CD14-positive monocyte (primary cell): ENCODE measurements at regions not wholly inside any gene's neighbourhood (a gene's known extent, or its start where the extent isn't known, plus 50 kb on each side); places are given as distances from the start of the nearest gene placed in this dataset.

Source experiments
- DNase-seq, 3 donors: peaks; one replicate each; pipeline ENCODE4 v3.0.0-alpha.2; 2011 to 2022
- H2AFZ ChIP-seq: 2 replicates; pipeline ENCODE4 v1.6.0; 2012; ENCODE audit warnings: mild to moderate bottlenecking, low read depth, low read length, inconsistent platforms; ENCODE audit not compliant: insufficient read depth, poor library complexity, severe bottlenecking
- H3K27ac ChIP-seq, 2 donors: 1 replicate in 1 of 2; 2 replicates in 1 of 2; pipeline ENCODE4 v1.5.1; 2012 to 2013; ENCODE audit warnings: low read length in 2 of 2, control low read depth in 1 of 2, inconsistent platforms in 1 of 2, low read depth in 1 of 2, mild to moderate bottlenecking in 1 of 2
- H3K27me3 ChIP-seq, 2 donors: one replicate each; pipeline versions ENCODE4 v1.6.0 to v1.6.1; 2011 to 2013; ENCODE audit warnings: low read length in 2 of 2; ENCODE audit not compliant: control insufficient read depth in 2 of 2, insufficient read depth in 2 of 2
- H3K36me3 ChIP-seq, 2 donors: replicated peaks in 1 of 2; 1 replicate in 1 of 2; 2 replicates in 1 of 2; pipeline versions ENCODE4 v1.5.1 to v1.6.1; 2012 to 2013; ENCODE audit warnings: low read length in 2 of 2, control low read depth in 1 of 2, inconsistent platforms in 1 of 2, mild to moderate bottlenecking in 1 of 2; ENCODE audit not compliant: insufficient read depth in 2 of 2, control insufficient read depth in 1 of 2
- H3K4me1 ChIP-seq, 2 donors: 1 replicate in 1 of 2; 2 replicates in 1 of 2; pipeline versions ENCODE4 v1.5.1 to v1.6.1; 2012 to 2013; ENCODE audit warnings: low read length in 2 of 2, control low read depth in 1 of 2, inconsistent platforms in 1 of 2, mild to moderate bottlenecking in 1 of 2, moderate library complexity in 1 of 2; ENCODE audit not compliant: insufficient read depth in 2 of 2, control insufficient read depth in 1 of 2
- H3K4me2 ChIP-seq: replicated peaks from 2 replicates; pipeline ENCODE3; 2012; ENCODE audit warnings: low read length, moderate library complexity, mild to moderate bottlenecking; ENCODE audit not compliant: poor library complexity, severe bottlenecking; ENCODE audit errors: extremely low read depth
- H3K4me3 ChIP-seq, 3 experiments: fragments of 200-600 bp in 1 of 3; sonication (generic) in 1 of 3; replicated peaks in 1 of 3; 1 replicate in 2 of 3; 2 replicates in 1 of 3; pipeline ENCODE4 v1.5.1; 2011 to 2013; ENCODE audit warnings: low read length in 3 of 3, mild to moderate bottlenecking in 3 of 3, control low read depth in 2 of 3, low read depth in 2 of 3, inconsistent platforms in 1 of 3, moderate library complexity in 1 of 3
- H3K79me2 ChIP-seq: 2 replicates; pipeline ENCODE4 v1.6.0; 2012; ENCODE audit warnings: mild to moderate bottlenecking, control low read depth, inconsistent platforms, low read length, moderate library complexity; ENCODE audit not compliant: insufficient read depth
- H3K9ac ChIP-seq: 2 replicates; pipeline ENCODE4 v1.6.0; 2017; ENCODE audit warnings: low read length, mild to moderate bottlenecking; ENCODE audit not compliant: insufficient read depth, poor library complexity, severe bottlenecking
- H3K9me3 ChIP-seq, 2 donors: replicated peaks in 1 of 2; 1 replicate in 1 of 2; 2 replicates in 1 of 2; pipeline versions ENCODE4 v1.5.1 to v1.6.1; 2012 to 2013; ENCODE audit warnings: low read length in 2 of 2, control low read depth in 1 of 2; ENCODE audit not compliant: control insufficient read depth in 1 of 2, insufficient read depth in 1 of 2
- H4K20me1 ChIP-seq: 2 replicates; pipeline ENCODE4 v1.6.0; 2012; ENCODE audit warnings: mild to moderate bottlenecking, low read length, control low read depth, moderate library complexity; ENCODE audit not compliant: insufficient read depth
- H3K27ac Mint-ChIP-seq, 7 donors: one replicate each; pipeline ENCODE4 v1.8.0; 2020; ENCODE audit warnings: mild to moderate bottlenecking in 7 of 7, mixed read lengths in 7 of 7, moderate library complexity in 6 of 7, inconsistent platforms in 2 of 7
- H3K27me3 Mint-ChIP-seq, 3 donors: one replicate each; pipeline ENCODE4 v1.8.0; 2021 to 2022; ENCODE audit warnings: low read depth in 3 of 3, mild to moderate bottlenecking in 3 of 3, mixed read lengths in 3 of 3, moderate library complexity in 3 of 3, inconsistent platforms in 1 of 3
- H3K36me3 Mint-ChIP-seq, 2 donors: one replicate each; pipeline ENCODE4 v1.8.0; 2020; ENCODE audit warnings: mixed read lengths in 2 of 2, inconsistent platforms in 1 of 2, mild to moderate bottlenecking in 1 of 2
- H3K4me1 Mint-ChIP-seq: one replicate; pipeline ENCODE4 v1.8.0; 2020; ENCODE audit warnings: mild to moderate bottlenecking, mixed read lengths
- H3K4me3 Mint-ChIP-seq, 2 donors: one replicate each; pipeline ENCODE4 v1.8.0; 2020; ENCODE audit warnings: mild to moderate bottlenecking in 2 of 2, mixed read lengths in 2 of 2, moderate library complexity in 1 of 2
- H3K9me3 Mint-ChIP-seq, 7 donors: one replicate each; pipeline ENCODE4 v1.8.0; 2020 to 2022; ENCODE audit warnings: mixed read lengths in 7 of 7, mild to moderate bottlenecking in 6 of 7, moderate library complexity in 6 of 7, inconsistent platforms in 2 of 7
- WGBS: methylation state at CpG from one replicate; pipeline ENCODE4 v1.1.5; 2013; ENCODE audit warnings: missing lambda C conversion rate; ENCODE audit not compliant: insufficient coverage; 5-methylcytosine and 5-hydroxymethylcytosine counted together
- intact Hi-C, 2 donors: fragments of 100-400 bp; cut with micrococcal nuclease; formaldehyde crosslinking; loops; one replicate each; pipeline versions ENCODE4 v1.15.0 to v1.15.1; 2023
- TF ChIP-seq, protein P1 (sequence below): fragments of 200-600 bp; IDR thresholded peaks from one replicate; pipeline ENCODE4 v1.8.0; 2022; ENCODE audit warnings: antibody characterized with exemption, mild to moderate bottlenecking

DNA sequence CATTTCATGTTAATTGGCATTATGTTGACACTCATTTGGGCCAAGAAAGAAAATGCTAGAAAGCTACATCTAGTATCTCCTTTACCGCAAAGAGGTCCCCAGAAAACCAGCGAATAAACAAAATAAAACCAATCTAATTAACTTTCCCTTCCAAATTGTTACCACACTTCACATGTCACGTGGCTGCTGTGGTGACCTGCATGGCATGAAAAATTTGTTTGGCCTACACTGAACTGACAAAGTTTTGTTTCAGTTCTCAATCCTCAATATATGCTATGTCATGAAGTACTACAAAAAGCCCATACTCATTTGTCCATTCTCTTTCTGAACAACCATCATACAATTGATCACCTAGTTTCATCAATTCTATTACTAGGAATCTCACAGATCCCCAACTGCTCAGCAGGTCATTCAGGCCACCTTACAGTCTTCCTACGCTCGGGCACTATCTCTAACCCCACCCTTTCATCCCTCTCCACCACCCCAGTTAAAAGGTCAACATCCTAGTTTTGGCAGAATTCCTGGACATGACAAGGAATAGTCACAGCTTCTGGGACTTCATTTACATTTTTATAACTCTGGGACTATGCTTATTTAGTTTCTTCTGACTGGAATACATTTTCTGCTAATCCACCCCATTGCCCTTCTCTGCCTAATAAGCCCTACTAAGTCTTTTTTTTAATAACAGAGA lies 480.4 kb downstream of the IGSF11 start:
- Mint-ChIP-seq H3K4me3 (no peak overlapping the region), H3K27me3 (peaks cover 0 to 1% (median 0%) of the 10 kb centered on the region in 3 donors), H3K4me1 (no peaks in the 10 kb centered on the region), H3K36me3 (no peaks in the 10 kb centered on the region), H3K9me3 (peaks cover 0 to 4% (median 2%) of the 10 kb centered on the region in 7 donors), H3K27ac (no peak overlapping the region)
- H3K27ac ChIP-seq = no peak overlapping the region
- no peak overlapping the region for H3K4me3 ChIP-seq
- TF ChIP-seq, protein P1, sequence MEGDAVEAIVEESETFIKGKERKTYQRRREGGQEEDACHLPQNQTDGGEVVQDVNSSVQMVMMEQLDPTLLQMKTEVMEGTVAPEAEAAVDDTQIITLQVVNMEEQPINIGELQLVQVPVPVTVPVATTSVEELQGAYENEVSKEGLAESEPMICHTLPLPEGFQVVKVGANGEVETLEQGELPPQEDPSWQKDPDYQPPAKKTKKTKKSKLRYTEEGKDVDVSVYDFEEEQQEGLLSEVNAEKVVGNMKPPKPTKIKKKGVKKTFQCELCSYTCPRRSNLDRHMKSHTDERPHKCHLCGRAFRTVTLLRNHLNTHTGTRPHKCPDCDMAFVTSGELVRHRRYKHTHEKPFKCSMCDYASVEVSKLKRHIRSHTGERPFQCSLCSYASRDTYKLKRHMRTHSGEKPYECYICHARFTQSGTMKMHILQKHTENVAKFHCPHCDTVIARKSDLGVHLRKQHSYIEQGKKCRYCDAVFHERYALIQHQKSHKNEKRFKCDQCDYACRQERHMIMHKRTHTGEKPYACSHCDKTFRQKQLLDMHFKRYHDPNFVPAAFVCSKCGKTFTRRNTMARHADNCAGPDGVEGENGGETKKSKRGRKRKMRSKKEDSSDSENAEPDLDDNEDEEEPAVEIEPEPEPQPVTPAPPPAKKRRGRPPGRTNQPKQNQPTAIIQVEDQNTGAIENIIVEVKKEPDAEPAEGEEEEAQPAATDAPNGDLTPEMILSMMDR = no peak
- H2AFZ ChIP-seq = no peak overlapping the region
- no peak overlapping the region for H3K9ac ChIP-seq
- H3K27me3 ChIP-seq = no peaks in the 10 kb centered on the region
- WGBS = 89% methylated on average over 5 of the region's 5 CpGs
- H3K79me2 ChIP-seq = no peaks in the 10 kb centered on the region
- DNase-seq = no peak
- H3K9me3 ChIP-seq = peaks cover 2 to 5% of the 10 kb centered on the region in 2 donors
- H3K4me1 ChIP-seq = no peaks in the 10 kb centered on the region
- no peaks in the 10 kb centered on the region for H3K36me3 ChIP-seq
- H3K4me2 ChIP-seq = no peak overlapping the region
- intact Hi-C loops = no loop called here
- no peaks in the 10 kb centered on the region for H4K20me1 ChIP-seq

DNA sequence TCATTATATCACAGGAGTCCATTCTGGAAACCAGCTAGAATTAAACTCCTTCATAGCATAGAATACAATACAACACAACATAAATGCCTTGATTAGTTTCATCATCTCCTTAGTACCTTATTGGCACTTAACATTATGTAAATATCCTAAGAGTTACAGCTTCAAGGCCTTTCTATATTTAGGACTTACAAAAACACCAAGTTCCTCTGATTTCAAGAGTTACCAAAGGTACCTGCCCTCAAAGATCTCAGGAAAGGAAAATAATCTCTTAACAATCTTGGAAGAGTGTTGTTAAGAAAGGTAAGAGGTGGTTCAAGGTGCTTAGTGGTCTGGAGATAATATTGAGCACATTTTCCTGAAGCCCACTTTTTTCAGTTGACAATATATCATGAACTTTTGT lies 477.7 kb downstream of the IGSF11 start:
- H3K4me3 Mint-ChIP-seq = no peak overlapping the region
- intact Hi-C loops = no loop called here
- no peaks in the 10 kb centered on the region for H3K4me1 Mint-ChIP-seq
- H3K36me3 ChIP-seq = no peaks in the 10 kb centered on the region
- H3K4me3 ChIP-seq = no peak overlapping the region
- peaks cover 5 to 6% of the 10 kb centered on the region in 2 donors for H3K9me3 ChIP-seq
- H3K79me2 ChIP-seq = no peaks in the 10 kb centered on the region
- H3K4me1 ChIP-seq = no peaks in the 10 kb centered on the region
- H4K20me1 ChIP-seq = no peaks in the 10 kb centered on the region
- no peak overlapping the region for H3K9ac ChIP-seq
- no peaks in the 10 kb centered on the region for H3K36me3 Mint-ChIP-seq
- peaks cover 0 to 9% (median 2%) of the 10 kb centered on the region in 7 donors for H3K9me3 Mint-ChIP-seq
- H3K27me3 ChIP-seq = no peaks in the 10 kb centered on the region
- peaks cover 0 to 1% (median 0%) of the 10 kb centered on the region in 3 donors for H3K27me3 Mint-ChIP-seq
- no peak for DNase-seq
- TF ChIP-seq, protein P1 = no peak
- no peak overlapping the region for H2AFZ ChIP-seq
- no peak overlapping the region for H3K27ac ChIP-seq
- no peak overlapping the region for H3K27ac Mint-ChIP-seq
- no peak overlapping the region for H3K4me2 ChIP-seq
